ENCODE measurements at regions not wholly inside any gene's neighbourhood (a gene's known extent, or its start where the extent isn't known, plus 50 kb on each side); places are given as distances from the start of the nearest gene placed in this dataset.
A peak's percentile ranks its signal among the peaks of the same experiment; 100 is the strongest.

DNA sequence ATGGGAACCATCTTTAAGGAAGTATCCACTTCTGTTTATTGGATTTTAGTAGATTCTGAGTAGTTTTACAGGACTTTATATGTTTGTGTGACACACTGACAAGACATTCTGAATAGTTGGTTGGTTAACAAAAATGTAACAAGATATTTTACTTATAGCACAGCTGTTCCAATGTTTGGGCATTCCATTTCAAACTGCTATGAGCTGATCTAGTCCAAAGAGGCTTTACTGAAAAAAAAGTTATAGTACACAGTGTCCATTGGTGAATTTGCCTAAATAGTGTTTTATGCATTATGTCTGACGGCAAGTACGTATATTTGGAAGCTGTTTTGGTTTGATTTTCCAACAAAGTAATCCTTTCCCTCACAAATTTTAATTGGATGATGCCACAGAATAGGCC, 99.1 kb downstream of the SAMD9 start:
- Histone ChIP-seq H3K9ac (ENCODE audit: control insufficient read depth, extremely low read depth, insufficient read depth, low read length) (no peak overlapping the region), H3K36me3 (ENCODE audit: control insufficient read depth in 2 of 2, extremely low read depth in 1 of 2, insufficient read depth in 2 of 2, low read length in 2 of 2) (no peaks in the 10 kb centered on the region), H3K27ac (ENCODE audit: control insufficient read depth, insufficient read depth, low read length) (no peak overlapping the region), H3K27me3 (ENCODE audit: control insufficient read depth, extremely low read depth, insufficient read depth, low read length) (no peaks in the 10 kb centered on the region), H3K4me2 (ENCODE audit: control insufficient read depth, extremely low read depth, insufficient read depth, low read depth, low read length) (no peak overlapping the region), H3K9me3 (ENCODE audit: control insufficient read depth, low read depth, low read length) (no peaks in the 10 kb centered on the region), H4K20me1 (ENCODE audit: control insufficient read depth, extremely low read depth, insufficient read depth, low read length) (no peaks in the 10 kb centered on the region), H3K9me1 (ENCODE audit: control insufficient read depth, extremely low read depth, insufficient read depth, low read length) (no peaks in the 10 kb centered on the region), H3K4me1 (ENCODE audit: control insufficient read depth, extremely low read depth, insufficient read depth, low read length) (peaks cover 16% of the 10 kb centered on the region), H3K79me2 (ENCODE audit: control insufficient read depth, insufficient read depth, low read length) (no peaks in the 10 kb centered on the region), H2AFZ (ENCODE audit: control insufficient read depth, low read length) (no peak overlapping the region), H3K4me3 (ENCODE audit: control insufficient read depth in 2 of 3, extremely low read depth in 1 of 3, insufficient read depth in 2 of 3, low read depth in 1 of 3, low read length in 3 of 3) (no peak overlapping the region)
- DNase-seq (ENCODE audit: low read depth, low spot score) (no peak), FAIRE-seq (no peak)
- TF ChIP-seq EZH2 (IDR thresholded peaks at IDR 0.05; ENCODE audit: low read length), result no peak
- TF ChIP-seq, protein P1, sequence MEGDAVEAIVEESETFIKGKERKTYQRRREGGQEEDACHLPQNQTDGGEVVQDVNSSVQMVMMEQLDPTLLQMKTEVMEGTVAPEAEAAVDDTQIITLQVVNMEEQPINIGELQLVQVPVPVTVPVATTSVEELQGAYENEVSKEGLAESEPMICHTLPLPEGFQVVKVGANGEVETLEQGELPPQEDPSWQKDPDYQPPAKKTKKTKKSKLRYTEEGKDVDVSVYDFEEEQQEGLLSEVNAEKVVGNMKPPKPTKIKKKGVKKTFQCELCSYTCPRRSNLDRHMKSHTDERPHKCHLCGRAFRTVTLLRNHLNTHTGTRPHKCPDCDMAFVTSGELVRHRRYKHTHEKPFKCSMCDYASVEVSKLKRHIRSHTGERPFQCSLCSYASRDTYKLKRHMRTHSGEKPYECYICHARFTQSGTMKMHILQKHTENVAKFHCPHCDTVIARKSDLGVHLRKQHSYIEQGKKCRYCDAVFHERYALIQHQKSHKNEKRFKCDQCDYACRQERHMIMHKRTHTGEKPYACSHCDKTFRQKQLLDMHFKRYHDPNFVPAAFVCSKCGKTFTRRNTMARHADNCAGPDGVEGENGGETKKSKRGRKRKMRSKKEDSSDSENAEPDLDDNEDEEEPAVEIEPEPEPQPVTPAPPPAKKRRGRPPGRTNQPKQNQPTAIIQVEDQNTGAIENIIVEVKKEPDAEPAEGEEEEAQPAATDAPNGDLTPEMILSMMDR (optimal IDR thresholded peaks at IDR 0.05 in 1 of 3, IDR thresholded peaks at IDR 0.05 in 1 of 3, conservative IDR thresholded peaks at IDR 0.05 in 1 of 3; ENCODE audit: extremely low read depth in 1 of 3, insufficient read depth in 2 of 3, low read length in 3 of 3), result no peak
- dilution Hi-C loops (cut with MboI; ENCODE audit: extremely low pct_ligation_motif_present, low sequenced_read_pairs), result no loop called here

GRCh38 chr7:93016681-93017381, 100.9 kb downstream of the SAMD9 start:
- Histone ChIP-seq H3K4me1 (ENCODE audit: control insufficient read depth, extremely low read depth, insufficient read depth, low read length) (peaks cover 15% of the 10 kb centered on the region), H3K27ac (ENCODE audit: control insufficient read depth, insufficient read depth, low read length) (no peak overlapping the region), H3K27me3 (ENCODE audit: control insufficient read depth, extremely low read depth, insufficient read depth, low read length) (no peaks in the 10 kb centered on the region), H3K9me3 (ENCODE audit: control insufficient read depth, low read depth, low read length) (no peaks in the 10 kb centered on the region), H3K9ac (ENCODE audit: control insufficient read depth, extremely low read depth, insufficient read depth, low read length) (no peak overlapping the region), H3K9me1 (ENCODE audit: control insufficient read depth, extremely low read depth, insufficient read depth, low read length) (no peaks in the 10 kb centered on the region), H3K4me2 (ENCODE audit: control insufficient read depth, extremely low read depth, insufficient read depth, low read depth, low read length) (no peak overlapping the region), H4K20me1 (ENCODE audit: control insufficient read depth, extremely low read depth, insufficient read depth, low read length) (no peaks in the 10 kb centered on the region), H3K4me3 (ENCODE audit: control insufficient read depth in 2 of 3, extremely low read depth in 1 of 3, insufficient read depth in 2 of 3, low read depth in 1 of 3, low read length in 3 of 3) (no peak overlapping the region), H3K79me2 (ENCODE audit: control insufficient read depth, insufficient read depth, low read length) (no peaks in the 10 kb centered on the region), H2AFZ (ENCODE audit: control insufficient read depth, low read length) (peak overlapping the region; percentile 89), H3K36me3 (ENCODE audit: control insufficient read depth in 2 of 2, extremely low read depth in 1 of 2, insufficient read depth in 2 of 2, low read length in 2 of 2) (no peaks in the 10 kb centered on the region)
- dilution Hi-C loops (cut with MboI; ENCODE audit: extremely low pct_ligation_motif_present, low sequenced_read_pairs), result no loop called here
- TF ChIP-seq, protein P1 (optimal IDR thresholded peaks at IDR 0.05 in 1 of 3, IDR thresholded peaks at IDR 0.05 in 1 of 3, conservative IDR thresholded peaks at IDR 0.05 in 1 of 3; ENCODE audit: extremely low read depth in 1 of 3, insufficient read depth in 2 of 3, low read length in 3 of 3), result no peak
- no peak for TF ChIP-seq EZH2 (IDR thresholded peaks at IDR 0.05; ENCODE audit: low read length)
- FAIRE-seq, result peak; percentile 59
- DNase-seq (ENCODE audit: low read depth, low spot score), result no peak

Data from keratinocyte (primary cell).